ENCODE measurements at regions not wholly inside any gene's neighbourhood (a gene's known extent, or its start where the extent isn't known, plus 50 kb on each side); places are given as distances from the start of the nearest gene placed in this dataset.

GRCh38 chr1:22203335-22203734, 60.4 kb upstream of the WNT4 start:
- H3K4me2 ChIP-seq (replicated peaks; ENCODE audit: low read depth, low read length, poor library complexity, severe bottlenecking): no peak overlapping the region

DNA sequence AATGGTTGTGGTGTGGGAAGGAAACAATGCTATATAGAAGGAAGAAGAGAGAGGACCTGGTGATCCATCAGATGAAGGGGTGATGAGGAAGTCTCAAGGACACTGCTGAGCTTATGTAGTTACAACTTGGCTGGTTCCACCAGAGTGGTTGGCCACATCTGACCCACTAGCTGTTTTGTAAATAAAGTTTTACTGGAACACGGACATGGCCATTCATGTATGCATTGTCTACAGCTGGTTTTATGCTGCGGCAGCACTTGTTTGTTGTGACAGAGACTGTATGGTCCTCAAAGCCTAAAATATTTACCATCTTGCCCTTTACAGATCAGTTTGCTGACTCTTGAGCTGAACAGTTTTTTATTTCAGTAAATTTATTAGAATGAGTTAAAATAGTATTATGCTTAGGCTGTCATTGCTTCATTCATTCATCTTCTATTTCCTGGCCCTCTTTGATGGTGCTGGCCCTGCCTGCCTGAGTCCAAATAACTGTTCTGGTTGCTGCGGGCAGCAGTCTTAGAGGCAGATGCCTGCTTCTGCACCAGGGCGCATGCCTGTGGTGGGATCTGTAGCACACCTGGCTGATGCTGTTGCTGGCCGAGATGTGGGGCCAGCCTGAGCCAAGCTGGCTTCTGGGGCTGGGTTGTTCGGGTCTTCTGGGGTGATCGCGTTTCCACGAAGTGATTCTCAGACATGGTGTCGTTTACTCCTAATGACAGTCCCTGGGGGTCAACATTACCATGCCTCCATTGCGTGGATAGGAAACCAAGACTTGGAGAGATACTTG, 61.4 kb upstream of the WNT4 start:
- Histone ChIP-seq H3K4me2 (replicated peaks; ENCODE audit: low read depth, low read length, poor library complexity, severe bottlenecking) (no peak overlapping the region), H2AFZ (ENCODE audit: insufficient read depth, low read depth, low read length, poor library complexity, severe bottlenecking) (no peak overlapping the region), H3K4me3 (ENCODE audit: control extremely low read depth in 1 of 5, extremely low read depth in 1 of 5, insufficient read depth in 1 of 5, low read depth in 2 of 5, low read length in 4 of 5) (no peak overlapping the region), H3K27me3 (replicated peaks in 1 of 4; ENCODE audit: control extremely low read depth in 1 of 4, control insufficient read depth in 3 of 4, insufficient read depth in 4 of 4, low read length in 3 of 4) (peaks cover 0 to 16% (median under 1%) of the 10 kb centered on the region in 4 experiments), H3K4me1 (ENCODE audit: control insufficient read depth in 2 of 2, insufficient read depth in 2 of 2, low read length in 2 of 2) (no peaks in the 10 kb centered on the region), H3K27ac (ENCODE audit: low read length in 2 of 2) (no peak overlapping the region), H3K36me3 (replicated peaks in 1 of 2; ENCODE audit: control extremely low read depth in 1 of 2, control insufficient read depth in 1 of 2, extremely low read depth in 1 of 2, insufficient read depth in 2 of 2, low read length in 1 of 2) (no peaks in the 10 kb centered on the region), H3K9me3 (ENCODE audit: control extremely low read depth in 1 of 3, control insufficient read depth in 2 of 3, insufficient read depth in 1 of 3, low read length in 2 of 3) (no peaks in the 10 kb centered on the region), H3K9ac (ENCODE audit: low read length) (no peak overlapping the region), H3K79me2 (ENCODE audit: control insufficient read depth, insufficient read depth, low read length) (no peaks in the 10 kb centered on the region), H4K20me1 (ENCODE audit: control insufficient read depth, insufficient read depth, low read length, poor library complexity, severe bottlenecking) (no peaks in the 10 kb centered on the region)
- no peak for ATAC-seq (ENCODE audit: low read depth)
- Mint-ChIP-seq H3K27ac (no peak overlapping the region), H3K9me3 (ENCODE audit: insufficient read depth) (no peaks in the 10 kb centered on the region), H3K27me3 (peaks cover 53% of the 10 kb centered on the region), H3K4me3 (no peak overlapping the region), H3K4me1 (no peaks in the 10 kb centered on the region)
- CTCF ChIA-PET: no interaction called here
- no peak for TF ChIP-seq EZH2 (IDR thresholded peaks at IDR 0.05; ENCODE audit: borderline replicate concordance, insufficient read depth, low read depth, low read length, poor library complexity, severe bottlenecking)
- TF ChIP-seq, protein P1, sequence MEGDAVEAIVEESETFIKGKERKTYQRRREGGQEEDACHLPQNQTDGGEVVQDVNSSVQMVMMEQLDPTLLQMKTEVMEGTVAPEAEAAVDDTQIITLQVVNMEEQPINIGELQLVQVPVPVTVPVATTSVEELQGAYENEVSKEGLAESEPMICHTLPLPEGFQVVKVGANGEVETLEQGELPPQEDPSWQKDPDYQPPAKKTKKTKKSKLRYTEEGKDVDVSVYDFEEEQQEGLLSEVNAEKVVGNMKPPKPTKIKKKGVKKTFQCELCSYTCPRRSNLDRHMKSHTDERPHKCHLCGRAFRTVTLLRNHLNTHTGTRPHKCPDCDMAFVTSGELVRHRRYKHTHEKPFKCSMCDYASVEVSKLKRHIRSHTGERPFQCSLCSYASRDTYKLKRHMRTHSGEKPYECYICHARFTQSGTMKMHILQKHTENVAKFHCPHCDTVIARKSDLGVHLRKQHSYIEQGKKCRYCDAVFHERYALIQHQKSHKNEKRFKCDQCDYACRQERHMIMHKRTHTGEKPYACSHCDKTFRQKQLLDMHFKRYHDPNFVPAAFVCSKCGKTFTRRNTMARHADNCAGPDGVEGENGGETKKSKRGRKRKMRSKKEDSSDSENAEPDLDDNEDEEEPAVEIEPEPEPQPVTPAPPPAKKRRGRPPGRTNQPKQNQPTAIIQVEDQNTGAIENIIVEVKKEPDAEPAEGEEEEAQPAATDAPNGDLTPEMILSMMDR (IDR thresholded peaks at IDR 0.05): no peak
- no peak for DNase-seq
- intact Hi-C loops (cut with micrococcal nuclease): no loop called here
- POLR2A ChIA-PET: no interaction called here
- 87% methylated on average over 8 of the region's 11 CpGs for WGBS (ENCODE audit: insufficient coverage)

More at GRCh38 chr1:22203335-22203734, 60.4 kb upstream of the WNT4 start:
- Mint-ChIP-seq H3K9me3 (ENCODE audit: insufficient read depth) (no peaks in the 10 kb centered on the region), H3K4me3 (no peak overlapping the region), H3K4me1 (no peaks in the 10 kb centered on the region), H3K27me3 (peaks cover 52% of the 10 kb centered on the region), H3K27ac (no peak overlapping the region)
- Histone ChIP-seq H4K20me1 (ENCODE audit: control insufficient read depth, insufficient read depth, low read length, poor library complexity, severe bottlenecking) (no peaks in the 10 kb centered on the region), H3K9me3 (ENCODE audit: control extremely low read depth in 1 of 3, control insufficient read depth in 2 of 3, insufficient read depth in 1 of 3, low read length in 2 of 3) (no peaks in the 10 kb centered on the region), H3K27me3 (replicated peaks in 1 of 4; ENCODE audit: control extremely low read depth in 1 of 4, control insufficient read depth in 3 of 4, insufficient read depth in 4 of 4, low read length in 3 of 4) (peaks cover 0 to 8% (median 0%) of the 10 kb centered on the region in 4 experiments), H3K4me3 (ENCODE audit: control extremely low read depth in 1 of 5, extremely low read depth in 1 of 5, insufficient read depth in 1 of 5, low read depth in 2 of 5, low read length in 4 of 5) (no peak overlapping the region), H3K36me3 (replicated peaks in 1 of 2; ENCODE audit: control extremely low read depth in 1 of 2, control insufficient read depth in 1 of 2, extremely low read depth in 1 of 2, insufficient read depth in 2 of 2, low read length in 1 of 2) (no peaks in the 10 kb centered on the region), H2AFZ (ENCODE audit: insufficient read depth, low read depth, low read length, poor library complexity, severe bottlenecking) (no peak overlapping the region), H3K79me2 (ENCODE audit: control insufficient read depth, insufficient read depth, low read length) (no peaks in the 10 kb centered on the region), H3K4me1 (ENCODE audit: control insufficient read depth in 2 of 2, insufficient read depth in 2 of 2, low read length in 2 of 2) (no peaks in the 10 kb centered on the region), H3K27ac (ENCODE audit: low read length in 2 of 2) (no peak overlapping the region), H3K9ac (ENCODE audit: low read length) (no peak overlapping the region)
- no peak for TF ChIP-seq EZH2 (IDR thresholded peaks at IDR 0.05; ENCODE audit: borderline replicate concordance, insufficient read depth, low read depth, low read length, poor library complexity, severe bottlenecking)
- TF ChIP-seq, protein P1 (IDR thresholded peaks at IDR 0.05): no peak
- DNase-seq (no peak), ATAC-seq (ENCODE audit: low read depth) (no peak)
- WGBS (ENCODE audit: insufficient coverage): 76% methylated on average over 1 of the region's 1 CpG
- ChIA-PET CTCF (no interaction called here), POLR2A (no interaction called here)
- intact Hi-C loops (cut with micrococcal nuclease): no loop called here
